Activated CD4-positive, alpha-beta T cell treated with anti-CD3 and anti-CD28 coated beads, Interleukin-2, amount 50 U/mL, for 16 hours (primary cell): ENCODE measurements at regions not wholly inside any gene's neighbourhood (a gene's known extent, or its start where the extent isn't known, plus 50 kb on each side); places are given as distances from the start of the nearest gene placed in this dataset.
A peak's percentile ranks its signal among the peaks of the same experiment; 100 is the strongest.
"Not testable (repeated sequence)": the region's sequence is repeated elsewhere in the genome, so short reads cannot be mapped to it uniquely, and the experiment has no call there.

Experiments used
- DNase-seq: peaks from one replicate; pipeline ENCODE4 v3.0.0-alpha.2; 2020

DNA sequence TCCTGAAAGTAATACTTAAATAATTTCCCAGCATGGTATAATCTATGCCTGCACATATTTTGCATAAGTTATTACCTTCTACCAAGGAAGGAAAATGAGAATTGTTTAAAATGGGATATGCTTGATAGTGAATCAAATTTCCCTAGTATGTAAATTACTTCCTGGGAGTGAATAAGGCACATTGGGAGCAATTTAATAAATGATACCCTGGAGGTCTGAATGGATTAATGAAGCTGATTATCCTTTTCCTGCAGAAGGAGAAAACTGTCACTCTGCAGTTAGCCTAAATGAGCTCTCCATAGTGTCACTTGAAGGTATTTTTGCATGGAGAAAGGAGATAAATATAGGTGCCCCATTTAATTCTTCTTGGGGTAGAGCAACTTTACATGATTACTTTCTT, 2212.0 kb downstream of the PCDH7 start:
- no peak for DNase-seq

DNA sequence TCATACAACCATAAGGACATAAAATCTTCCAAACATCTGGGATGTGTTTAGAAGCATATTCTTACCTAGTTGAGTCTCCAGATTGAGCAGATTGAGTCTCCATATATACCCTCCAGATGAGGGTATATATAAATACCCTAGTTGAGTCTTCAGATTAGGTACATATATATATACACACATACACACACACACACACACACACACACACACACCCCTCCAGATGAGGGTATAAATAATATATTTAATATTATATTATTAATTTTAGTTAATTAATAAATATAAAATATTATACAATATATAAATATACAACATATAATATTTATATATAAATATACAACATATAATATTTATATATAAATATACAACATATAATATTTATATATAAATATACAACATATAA, 2219.1 kb downstream of the PCDH7 start:
- DNase-seq: not testable (repeated sequence)

DNA sequence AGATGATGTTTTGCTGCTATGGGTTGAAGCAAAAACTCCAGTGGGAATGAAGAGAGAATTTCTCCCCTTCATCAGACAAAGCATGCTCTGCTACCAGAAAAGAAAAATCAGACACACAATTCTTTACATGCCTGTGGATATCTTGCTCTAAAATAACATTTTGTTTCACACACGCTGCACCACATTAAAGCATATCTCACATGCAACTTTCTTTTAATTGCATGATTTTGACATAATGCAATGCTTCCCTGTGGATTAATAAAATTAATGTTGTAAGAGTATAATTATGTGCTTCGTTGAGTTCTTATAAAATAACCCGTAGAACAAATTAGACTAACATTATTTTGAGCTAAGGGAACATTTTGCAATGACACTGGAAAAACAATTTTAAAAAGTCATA, 2230.7 kb downstream of the PCDH7 start:
- DNase-seq: no peak

DNA sequence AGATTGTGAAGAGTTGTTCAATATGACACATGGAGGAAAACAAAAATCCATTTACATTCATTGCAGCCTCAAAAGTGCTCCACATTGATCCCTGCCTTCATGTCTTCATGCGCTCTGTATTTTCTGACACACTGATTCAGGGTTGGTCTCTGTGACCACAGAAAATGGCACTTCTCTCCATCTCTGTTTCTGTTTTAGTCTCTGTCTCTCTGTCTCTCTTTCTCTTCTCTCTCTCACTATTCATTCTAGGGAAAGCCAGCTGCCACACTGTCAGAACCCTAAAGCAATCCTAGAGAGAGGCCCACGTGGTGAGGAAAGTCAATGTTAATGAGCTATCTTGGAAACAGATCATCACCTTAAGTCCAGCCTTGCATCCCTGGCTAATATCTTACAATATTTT, 2238.4 kb downstream of the PCDH7 start:
- DNase-seq: no peak

DNA sequence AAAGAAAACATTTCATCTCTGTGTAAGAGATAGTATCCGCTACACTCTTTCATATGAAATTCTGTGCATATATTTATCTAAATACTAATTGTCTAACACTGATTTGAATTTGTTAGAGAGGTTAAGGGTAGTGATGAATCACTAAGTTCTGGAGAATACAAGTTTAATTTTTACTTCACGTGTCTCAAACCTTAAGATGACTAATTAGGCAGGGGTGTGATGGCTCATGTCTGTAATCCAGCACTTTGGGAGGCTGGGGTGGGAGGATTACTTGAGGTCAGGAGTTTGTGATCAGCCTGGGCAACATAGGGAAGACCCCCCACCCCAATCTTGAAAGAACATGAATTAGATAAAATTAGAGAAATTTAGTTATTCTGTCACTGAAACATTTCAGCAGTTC, 2241.9 kb downstream of the PCDH7 start:
- no peak for DNase-seq

DNA sequence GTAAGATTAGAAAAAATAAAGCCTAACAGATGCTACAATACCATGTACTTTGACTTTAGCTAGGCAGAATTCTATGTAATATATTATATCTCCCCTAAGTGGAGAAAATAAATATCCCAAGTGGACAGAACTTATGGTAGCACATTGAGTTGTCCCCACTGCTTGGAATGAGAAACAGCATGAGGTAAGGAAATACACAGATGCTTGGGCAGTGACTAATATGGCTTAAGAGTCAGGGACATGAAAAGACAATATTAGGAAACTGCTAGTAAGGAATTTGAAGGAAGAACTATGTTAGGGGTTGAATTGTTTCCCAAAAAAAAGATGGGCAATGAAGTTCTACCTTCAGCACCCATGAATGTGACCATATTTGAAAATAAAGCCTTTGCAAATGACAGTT, 2265.1 kb downstream of the PCDH7 start:
- DNase-seq: no peak

DNA sequence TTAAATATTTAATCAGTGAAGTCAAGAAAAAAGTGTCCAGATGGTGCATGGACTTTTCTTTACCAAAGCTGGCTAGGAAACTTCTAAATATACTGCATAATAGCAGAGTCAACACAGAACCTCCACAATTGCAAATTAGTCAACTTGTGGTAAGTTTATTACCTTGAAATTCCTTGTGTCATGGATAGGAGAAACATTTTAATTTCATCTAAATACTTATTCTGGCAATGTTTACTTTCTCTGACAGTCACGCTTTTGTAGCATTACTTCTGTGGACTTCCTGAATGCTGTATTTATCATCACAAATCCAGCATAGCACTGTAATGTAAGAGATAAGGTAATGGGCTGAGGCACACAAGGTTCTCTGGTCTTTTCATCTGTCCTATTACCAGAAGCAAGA, 2266.1 kb downstream of the PCDH7 start:
- DNase-seq: no peak

DNA sequence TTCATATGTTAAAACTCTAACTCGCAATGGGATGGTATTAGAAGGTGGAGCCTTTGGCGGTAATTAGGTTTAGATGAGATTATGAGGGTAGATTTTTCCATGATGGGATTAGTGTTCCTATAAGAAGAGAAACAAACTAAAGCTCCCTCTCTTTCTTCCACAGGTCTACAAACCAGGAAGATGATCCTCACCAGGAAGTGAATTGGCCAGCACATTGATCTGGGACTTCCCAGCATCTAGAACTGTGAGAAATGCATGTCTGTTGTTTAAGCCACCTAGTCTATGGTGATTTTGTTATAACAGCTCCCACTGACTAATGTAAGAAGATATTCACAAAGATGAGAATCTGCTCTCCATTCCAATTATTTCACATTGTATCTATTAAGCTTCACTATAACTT, 2266.9 kb downstream of the PCDH7 start:
- no peak for DNase-seq

DNA sequence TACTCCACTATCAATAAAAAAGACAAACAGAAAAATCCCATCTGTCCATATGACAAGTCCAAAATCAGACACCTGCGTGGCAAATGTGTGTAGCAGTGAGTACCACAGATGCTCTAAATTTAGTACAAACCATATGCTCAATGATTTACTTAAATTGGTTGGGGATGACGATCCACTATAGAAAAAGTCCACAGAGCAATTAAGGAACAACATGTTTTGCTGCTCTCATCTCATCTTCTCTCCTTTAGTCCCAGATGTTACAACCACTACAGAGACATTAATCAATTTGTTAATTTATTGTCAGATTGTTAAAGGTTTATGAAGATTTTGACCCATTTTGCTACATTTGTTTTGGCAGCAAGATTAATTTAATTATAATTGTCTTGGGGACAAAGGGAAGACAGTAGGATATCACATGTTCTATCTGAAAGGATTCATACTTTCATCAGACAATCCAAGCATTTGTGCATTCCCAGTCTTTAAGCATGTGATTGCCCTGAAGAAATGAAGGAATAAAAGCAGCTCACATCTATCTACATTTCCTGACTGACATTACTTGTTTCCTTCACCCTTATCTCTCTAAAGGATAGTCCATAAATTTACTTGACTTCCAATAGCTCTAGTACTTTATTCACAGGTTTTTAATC, 2268.1 kb downstream of the PCDH7 start:
- no peak for DNase-seq

DNA sequence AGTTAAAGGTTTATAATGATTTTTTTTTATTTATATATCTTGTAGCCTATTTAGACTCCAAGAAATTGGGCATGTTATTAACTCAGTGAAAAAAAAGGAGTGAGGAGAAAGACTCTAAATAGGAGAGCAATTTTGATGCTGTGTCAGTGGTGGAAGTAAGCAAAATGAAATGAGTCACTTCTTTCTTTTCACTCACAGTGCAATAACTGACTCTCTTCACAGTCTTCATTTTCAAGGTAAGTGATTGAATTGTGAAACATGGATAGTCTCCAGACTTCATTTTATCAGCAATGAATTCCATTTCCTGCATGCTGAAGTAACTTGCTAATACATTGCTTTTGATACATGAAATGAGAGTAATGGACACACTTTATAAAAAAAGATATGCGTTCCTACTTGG, 2271.5 kb downstream of the PCDH7 start:
- no peak for DNase-seq

DNA sequence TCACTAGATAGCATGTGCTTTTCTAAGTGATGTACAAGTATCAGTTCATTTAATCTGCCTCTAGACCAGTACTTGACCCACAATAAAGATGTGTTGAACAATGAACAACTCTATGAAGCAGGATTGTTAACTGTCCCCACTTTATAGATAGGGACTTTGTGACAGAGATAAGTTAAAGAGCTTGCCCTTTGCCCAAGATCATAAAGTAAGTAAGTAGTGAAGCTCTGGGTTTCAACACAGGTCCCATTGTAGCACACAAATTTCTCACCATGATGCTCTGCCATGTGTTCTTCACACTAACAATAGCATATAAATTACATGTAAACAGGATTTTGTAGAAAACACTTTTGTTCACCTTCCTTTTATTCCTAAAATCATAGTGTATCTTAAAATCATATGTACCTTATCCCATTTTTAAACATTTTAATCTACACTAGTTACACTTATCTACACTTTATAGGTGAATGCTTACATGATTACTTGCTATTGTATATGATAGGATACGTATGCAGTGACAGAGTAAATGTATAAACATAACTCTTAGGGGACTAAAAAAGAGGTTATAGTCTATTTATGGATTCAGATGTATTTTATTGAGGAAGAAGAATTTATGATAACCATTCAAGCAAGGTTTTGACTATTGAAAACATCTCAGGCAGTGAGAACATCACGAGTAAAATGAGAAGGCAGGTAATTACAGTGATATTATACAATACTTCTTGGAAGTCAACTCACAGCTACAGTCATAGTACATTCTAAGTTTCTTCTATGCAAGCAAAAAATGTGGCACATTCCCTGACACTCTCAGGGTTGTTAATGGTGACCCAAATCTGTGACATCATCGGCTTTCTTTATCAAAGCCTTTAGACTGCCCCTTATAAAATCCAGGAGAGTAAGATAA, 2275.1 kb downstream of the PCDH7 start:
- DNase-seq: no peak

DNA sequence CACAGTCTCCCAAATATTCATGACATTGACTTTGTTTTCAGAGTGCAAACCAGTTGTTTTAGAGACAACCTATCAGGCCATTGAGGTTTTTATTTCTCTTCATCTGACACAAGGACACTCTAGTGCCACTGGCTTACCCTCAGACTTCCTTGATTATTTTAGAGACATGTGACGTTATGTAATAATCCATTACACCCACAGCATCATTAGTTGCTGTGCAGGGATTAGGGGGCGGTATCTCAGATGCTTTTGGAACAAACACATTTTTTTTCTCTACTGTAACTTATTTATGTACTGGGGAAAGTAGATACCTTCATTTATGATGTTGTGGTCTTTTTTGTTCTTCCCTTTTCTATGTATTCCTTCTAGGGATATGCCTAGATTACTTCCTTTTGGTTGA, 2293.1 kb downstream of the PCDH7 start:
- no peak for DNase-seq

DNA sequence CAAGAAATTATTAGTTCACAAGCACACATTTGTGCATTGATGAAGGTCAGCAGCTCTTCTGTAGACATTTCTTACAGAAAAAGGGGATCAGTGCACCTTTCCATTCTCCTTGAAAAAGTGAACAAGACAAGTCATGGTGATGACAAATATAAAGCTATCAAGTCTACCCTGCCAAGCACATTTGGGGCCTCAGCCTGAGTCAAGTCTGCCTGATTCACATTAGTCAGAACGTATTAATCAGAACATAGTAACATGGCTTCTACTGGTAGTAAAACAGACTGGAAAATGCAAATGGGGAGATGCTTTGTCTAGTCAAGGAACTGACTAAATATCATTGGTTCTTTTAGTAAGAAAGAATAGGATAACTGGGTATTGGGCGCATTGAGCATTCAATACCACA, 2305.1 kb downstream of the PCDH7 start:
- DNase-seq: no peak

DNA sequence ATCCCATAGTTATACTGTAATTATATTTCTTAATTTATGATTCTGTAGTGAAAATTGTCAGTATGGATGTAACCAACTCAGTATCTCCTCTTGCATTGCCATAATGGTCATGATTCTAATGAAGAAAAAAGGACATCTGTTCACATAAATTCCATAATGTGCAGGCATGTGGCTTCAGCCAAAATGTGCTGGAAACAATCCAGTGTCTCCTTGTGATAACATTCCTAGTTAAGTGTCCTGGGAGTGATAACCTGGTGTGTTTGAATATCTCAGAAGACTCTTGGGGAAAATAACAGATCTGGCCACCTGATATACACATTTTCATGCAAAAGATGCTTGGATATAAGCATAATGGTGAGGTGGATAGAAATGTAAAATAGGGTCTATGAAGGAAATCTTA, 2309.8 kb downstream of the PCDH7 start:
- no peak for DNase-seq

DNA sequence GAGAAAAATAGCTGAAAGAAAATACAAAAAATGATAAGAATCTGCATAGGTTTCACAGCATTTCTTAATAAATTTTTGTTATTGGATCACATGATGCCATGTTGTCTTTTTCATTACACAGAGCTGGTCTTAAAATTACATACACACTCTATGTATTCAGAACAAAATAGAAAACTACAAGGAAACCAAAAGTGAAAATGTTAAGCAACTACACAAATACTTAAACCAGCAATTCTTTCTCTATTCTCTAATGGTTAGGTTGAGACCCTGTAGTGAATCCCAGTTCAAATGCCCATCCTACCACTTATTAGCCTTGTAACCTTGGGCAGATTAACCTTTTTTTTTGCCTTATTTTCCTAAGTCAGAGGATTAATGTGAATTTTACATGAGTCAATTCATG, 2311.2 kb downstream of the PCDH7 start:
- no peak for DNase-seq

DNA sequence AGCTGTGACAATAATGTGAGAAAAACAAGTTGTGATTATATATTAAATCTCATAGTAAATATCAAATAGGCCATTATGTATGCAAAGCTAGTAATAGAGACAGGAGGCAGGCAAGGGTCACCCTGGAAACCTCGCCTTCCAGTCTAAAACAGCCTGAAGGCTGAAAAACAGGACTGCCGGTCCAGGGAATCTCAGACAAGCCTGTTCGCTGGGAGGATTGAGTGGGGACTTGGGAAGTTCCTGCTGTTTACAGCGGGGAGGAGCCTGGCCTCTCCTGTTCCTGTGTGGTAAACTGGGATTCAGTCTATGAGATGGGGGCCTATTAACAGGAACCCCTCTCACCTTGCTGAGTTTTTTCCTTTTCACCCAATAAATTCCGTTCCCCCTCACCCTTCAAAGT, 2317.3 kb downstream of the PCDH7 start:
- no peak for DNase-seq

DNA sequence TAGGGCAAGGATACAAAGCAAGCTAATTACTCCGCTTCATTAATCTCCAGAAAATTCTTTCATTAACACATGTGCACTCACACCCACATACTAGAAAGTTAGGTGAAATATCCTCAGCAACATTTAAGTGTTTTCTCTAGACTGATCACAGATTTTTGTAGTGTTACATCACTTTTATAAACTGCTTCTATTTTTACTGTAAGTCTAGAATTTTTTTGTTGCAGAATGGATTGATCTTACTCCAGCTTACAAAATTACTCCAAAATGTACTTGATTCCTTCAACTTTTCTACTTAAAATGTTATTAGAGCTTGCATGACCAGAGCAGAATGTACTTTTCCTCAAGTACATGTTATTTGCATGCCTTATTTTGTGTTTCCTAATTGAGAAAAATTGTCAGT, 2325.2 kb downstream of the PCDH7 start:
- no peak for DNase-seq

DNA sequence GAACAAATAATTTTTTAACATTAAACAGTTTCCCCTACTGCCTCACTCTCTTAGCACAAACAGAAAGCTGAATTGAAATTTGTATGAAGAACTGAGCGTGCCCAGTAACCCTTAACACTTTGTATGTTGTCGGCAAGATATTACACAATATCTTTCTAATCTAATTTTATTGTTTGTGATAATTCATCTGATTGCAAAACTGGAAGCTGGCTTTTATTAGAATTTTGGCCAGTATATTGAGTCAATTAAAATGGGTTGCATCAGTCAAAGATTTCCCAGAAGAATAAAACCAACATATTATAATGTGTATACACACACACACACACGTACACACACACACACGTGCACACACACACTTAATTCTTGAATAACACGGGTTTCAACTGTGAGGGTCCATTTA, 2332.1 kb downstream of the PCDH7 start:
- no peak for DNase-seq

DNA sequence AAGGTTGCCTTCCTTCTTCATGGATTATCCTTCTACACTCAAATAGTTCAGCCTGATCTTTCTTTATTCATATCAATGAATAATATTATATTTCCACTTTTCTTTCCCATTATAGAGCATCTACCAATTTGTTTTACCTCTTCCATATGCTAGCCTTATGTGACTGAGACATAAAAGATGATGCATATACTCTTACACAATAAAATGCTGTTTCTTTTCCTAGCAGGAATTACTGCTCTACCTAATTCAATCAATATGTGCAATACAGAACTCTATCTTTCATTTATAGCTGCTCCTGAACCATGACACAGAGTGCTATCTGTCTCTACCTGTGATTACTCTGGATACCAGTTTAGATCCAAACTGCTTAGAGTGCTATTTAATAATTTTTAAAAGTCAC, 2334.0 kb downstream of the PCDH7 start:
- no peak for DNase-seq

DNA sequence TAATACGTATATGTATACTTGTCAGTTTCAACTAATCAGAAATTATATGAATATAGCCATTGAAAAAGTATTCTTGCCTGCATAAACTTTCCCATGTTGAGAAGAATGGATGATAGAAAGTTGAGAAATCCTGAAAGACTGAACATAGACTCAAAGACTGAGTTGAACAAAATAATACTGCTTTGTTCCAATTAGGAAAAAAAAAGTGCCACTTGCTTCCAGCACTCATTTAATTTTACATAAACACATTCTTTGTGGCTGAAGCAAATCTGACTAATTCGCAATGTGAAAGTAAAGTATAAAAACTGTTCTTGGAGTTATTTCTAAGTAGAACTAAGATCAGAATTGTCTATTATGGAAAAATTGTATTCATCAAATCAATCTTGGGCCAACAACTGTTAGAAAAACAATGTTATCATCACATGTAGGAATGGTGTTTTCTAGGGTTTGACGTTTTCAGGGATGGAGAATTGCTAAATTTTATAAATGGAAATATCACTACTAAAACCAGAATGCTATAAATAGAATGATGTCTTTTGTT, 2334.6 kb downstream of the PCDH7 start:
- no peak for DNase-seq

DNA sequence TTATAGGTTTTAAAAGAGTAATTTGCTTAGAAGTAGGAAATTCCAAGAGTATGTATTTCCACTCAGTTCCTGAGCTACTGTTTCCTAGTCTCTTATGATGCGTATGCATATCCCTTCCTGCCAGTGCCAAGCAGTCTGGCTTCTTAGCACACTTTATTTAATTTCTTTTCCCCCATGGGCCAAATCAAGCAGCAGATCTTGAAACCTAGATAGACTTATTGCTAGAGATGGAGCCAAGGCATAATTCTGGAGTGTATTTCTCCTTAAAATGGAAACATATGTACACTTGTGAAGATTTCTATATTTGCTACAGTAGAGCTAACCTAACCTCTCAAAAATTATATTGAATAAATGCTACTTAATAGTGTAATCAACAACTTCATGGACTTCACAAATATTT, 2337.6 kb downstream of the PCDH7 start:
- no peak for DNase-seq

DNA sequence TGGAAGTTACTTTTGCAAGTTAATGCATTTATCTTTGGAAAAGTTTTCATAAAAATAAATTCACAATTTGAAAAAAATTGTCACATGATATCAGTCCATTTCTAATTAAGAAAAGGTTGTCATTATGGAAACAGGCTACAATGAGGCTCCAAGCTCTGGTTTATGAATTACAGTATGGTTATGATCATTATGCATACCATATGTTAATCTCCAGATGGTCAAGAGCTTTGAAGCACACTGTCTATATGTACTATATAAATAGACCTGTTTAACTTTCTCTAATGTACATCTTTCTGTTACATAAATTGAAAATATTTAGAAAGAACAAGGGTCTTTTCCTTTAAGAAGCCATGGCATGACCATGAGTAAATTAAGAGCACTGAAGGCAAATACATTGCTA, 2338.8 kb downstream of the PCDH7 start:
- no peak for DNase-seq

DNA sequence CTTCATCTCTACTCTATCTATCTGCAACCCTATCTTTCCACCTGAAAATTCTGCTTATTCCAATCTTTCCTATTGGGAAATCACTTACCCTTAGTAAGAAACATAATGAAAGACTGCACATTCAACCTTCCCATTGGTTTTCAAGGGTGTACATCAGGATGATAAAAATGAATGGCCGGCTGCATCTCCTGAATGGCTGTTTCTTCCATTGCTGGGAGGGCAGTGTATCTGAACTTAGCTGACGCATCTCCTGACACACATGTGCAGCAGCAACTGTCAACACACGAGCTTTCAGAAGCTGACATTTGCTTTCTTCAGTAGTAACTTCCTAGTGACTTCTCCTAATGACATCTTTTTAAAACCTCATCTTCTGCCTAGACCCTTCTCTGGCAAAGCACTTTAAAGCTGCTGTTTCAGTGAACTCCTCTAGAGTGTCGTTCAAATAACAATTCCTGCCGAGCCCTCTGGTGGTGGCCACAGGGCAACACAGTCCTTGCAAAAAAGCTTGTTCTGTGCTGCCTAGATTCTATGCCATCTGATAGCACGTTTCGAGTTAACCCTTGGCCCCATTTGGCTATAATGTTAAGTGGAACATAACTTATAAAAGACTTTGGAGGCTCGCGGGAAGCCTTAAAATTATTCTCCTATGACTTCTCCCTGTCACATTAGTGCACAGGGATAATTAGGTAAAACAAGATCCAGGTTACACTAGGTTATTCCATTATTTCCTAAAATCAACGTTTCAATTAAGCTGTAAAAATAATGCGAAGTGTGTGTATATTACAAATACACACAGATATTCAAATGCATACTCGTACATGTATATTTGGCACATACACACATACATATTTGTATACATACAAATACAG, 2340.7 kb downstream of the PCDH7 start:
- DNase-seq: peak; percentile 9
